ENCODE measurements at regions not wholly inside any gene's neighbourhood (a gene's known extent, or its start where the extent isn't known, plus 50 kb on each side); places are given as distances from the start of the nearest gene placed in this dataset.

DNA sequence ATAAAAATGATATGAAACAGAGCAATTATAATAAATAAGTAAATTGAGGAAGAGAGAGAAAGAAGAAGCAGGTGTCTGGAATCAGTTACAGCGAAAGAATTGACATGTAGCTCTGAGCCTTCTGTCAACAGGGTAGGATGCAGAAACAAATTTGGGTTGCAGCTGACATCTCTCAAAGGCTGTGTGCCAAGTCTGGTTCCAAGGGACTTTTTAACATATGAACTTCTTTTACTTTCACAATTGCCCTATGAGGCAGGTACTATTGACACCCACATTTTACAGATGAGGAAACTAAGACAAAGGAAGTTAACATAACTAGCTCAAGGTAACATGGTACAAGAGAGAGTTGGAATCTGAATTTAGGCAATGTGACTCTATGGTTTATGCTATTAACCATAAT lies 260.0 kb downstream of the ASXL3 start:
- Histone ChIP-seq H3K9me3 (no peaks in the 10 kb centered on the region), H3K4me1 (peaks cover 0 to 5% (median 0%) of the 10 kb centered on the region in 4 donors), H3K36me3 (no peaks in the 10 kb centered on the region), H3K27ac (no peak overlapping the region), H3K27me3 (no peaks in the 10 kb centered on the region), H3K4me3 (no peak overlapping the region)
- no peak for DNase-seq
- no peak for TF ChIP-seq POLR2A (IDR thresholded peaks at IDR 0.05)
- no peak for TF ChIP-seq CTCF (IDR thresholded peaks at IDR 0.05)

- peaks cover 0 to 5% (median 0%) of the 10 kb centered on the region in 4 donors for H3K4me1 ChIP-seq
- TF ChIP-seq POLR2A (IDR thresholded peaks at IDR 0.05), result no peak
- no peak for TF ChIP-seq CTCF (IDR thresholded peaks at IDR 0.05)
- DNase-seq, result no peak
- H3K27me3 ChIP-seq, result no peaks in the 10 kb centered on the region
- no peaks in the 10 kb centered on the region for H3K9me3 ChIP-seq
- H3K27ac ChIP-seq, result no peak overlapping the region
- H3K36me3 ChIP-seq, result no peaks in the 10 kb centered on the region
- no peak overlapping the region for H3K4me3 ChIP-seq
Observed at GRCh38 chr18:33837191-33837590, 259.2 kb downstream of the ASXL3 start.

GRCh38 chr18:33836564-33836963 lies 258.5 kb downstream of the ASXL3 start:
- no peaks in the 10 kb centered on the region for H3K27me3 ChIP-seq
- H3K4me3 ChIP-seq, result no peak overlapping the region
- H3K9me3 ChIP-seq, result no peaks in the 10 kb centered on the region
- DNase-seq, result no peak
- TF ChIP-seq POLR2A (IDR thresholded peaks at IDR 0.05) (no peak), CTCF (IDR thresholded peaks at IDR 0.05) (no peak)
- H3K4me1 ChIP-seq, result peaks cover 0 to 5% (median 0%) of the 10 kb centered on the region in 4 donors
- no peak overlapping the region for H3K27ac ChIP-seq
- no peaks in the 10 kb centered on the region for H3K36me3 ChIP-seq

DNA sequence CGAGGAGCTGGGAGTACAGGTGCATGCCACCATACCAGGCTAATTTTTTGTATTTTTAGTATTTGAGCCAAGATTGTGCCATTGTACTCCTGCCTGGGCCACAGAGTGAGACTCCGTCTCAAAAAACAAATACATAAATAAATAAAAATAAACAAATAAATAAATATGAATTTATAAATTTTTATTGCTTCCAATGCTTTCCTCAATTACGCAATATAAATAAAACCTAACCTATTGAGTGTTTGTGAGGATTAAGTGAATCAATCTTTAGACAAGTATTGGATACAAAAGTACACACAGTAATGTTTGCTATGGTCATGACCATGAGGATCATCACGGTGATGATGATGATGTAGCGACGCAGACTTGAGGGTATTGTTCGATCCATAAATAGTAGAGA lies 257.4 kb downstream of the ASXL3 start:
- H3K4me1 ChIP-seq, result peaks cover 0 to 5% (median 0%) of the 10 kb centered on the region in 4 donors
- no peaks in the 10 kb centered on the region for H3K36me3 ChIP-seq
- no peaks in the 10 kb centered on the region for H3K27me3 ChIP-seq
- H3K27ac ChIP-seq, result no peak overlapping the region
- no peak for TF ChIP-seq CTCF (IDR thresholded peaks at IDR 0.05)
- no peak for TF ChIP-seq POLR2A (IDR thresholded peaks at IDR 0.05)
- H3K9me3 ChIP-seq, result no peaks in the 10 kb centered on the region
- H3K4me3 ChIP-seq, result no peak overlapping the region
- no peak for DNase-seq

- no peak overlapping the region for H3K27ac ChIP-seq
- no peak overlapping the region for H3K4me3 ChIP-seq
- no peaks in the 10 kb centered on the region for H3K4me1 ChIP-seq
- H3K36me3 ChIP-seq, result no peaks in the 10 kb centered on the region
- TF ChIP-seq CTCF (IDR thresholded peaks at IDR 0.05) (no peak), POLR2A (IDR thresholded peaks at IDR 0.05) (no peak)
- no peaks in the 10 kb centered on the region for H3K9me3 ChIP-seq
- no peaks in the 10 kb centered on the region for H3K27me3 ChIP-seq
- DNase-seq, result no peak
Observed at GRCh38 chr18:33833842-33834241, 255.8 kb downstream of the ASXL3 start.

GRCh38 chr18:33831424-33831823 lies 253.4 kb downstream of the ASXL3 start:
- Histone ChIP-seq H3K27me3 (no peaks in the 10 kb centered on the region), H3K36me3 (no peaks in the 10 kb centered on the region), H3K27ac (no peak overlapping the region), H3K9me3 (no peaks in the 10 kb centered on the region), H3K4me3 (no peak overlapping the region), H3K4me1 (no peaks in the 10 kb centered on the region)
- no peak for DNase-seq
- TF ChIP-seq CTCF (IDR thresholded peaks at IDR 0.05) (no peak), POLR2A (IDR thresholded peaks at IDR 0.05) (no peak)

Measured in Peyer's patch (tissue), 4 donors.